HG02642 (cell line): ENCODE measurements at regions not wholly inside any gene's neighbourhood (a gene's known extent, or its start where the extent isn't known, plus 50 kb on each side); places are given as distances from the start of the nearest gene placed in this dataset.
"Not testable (repeated sequence)": the region's sequence is repeated elsewhere in the genome, so short reads cannot be mapped to it uniquely, and the experiment has no call there.

ENCODE experiments used
- ATAC-seq: cut with Tn5 transposase; IDR thresholded peaks from one replicate; pipeline ENCODE4 v1.9.1; 2021; ENCODE audit warnings: mild to moderate bottlenecking; ENCODE audit not compliant: unreplicated experiment, poor library complexity

GRCh38 chr5:166716856-166717492 lies 1574.5 kb upstream of the WWC1 start:
- no peak for ATAC-seq

DNA sequence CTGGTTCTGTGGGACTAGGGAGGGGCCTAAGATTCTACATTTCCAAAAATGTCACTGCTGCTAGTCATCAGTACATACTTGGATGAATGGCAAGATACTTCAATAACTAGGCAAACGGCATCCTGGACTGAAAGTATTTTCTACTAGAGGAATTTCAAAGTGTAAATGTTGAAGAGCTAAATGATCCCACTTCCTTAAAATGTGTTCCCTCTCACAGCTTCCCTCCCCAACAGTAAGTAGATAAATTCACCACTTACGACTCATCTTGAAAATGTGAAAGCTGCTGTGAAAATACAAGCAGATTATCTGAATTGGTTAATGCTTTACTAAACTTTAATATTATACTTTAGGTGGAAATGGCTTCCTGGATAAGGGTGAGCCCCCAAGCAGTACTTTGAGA lies 1571.5 kb upstream of the WWC1 start:
- ATAC-seq: no peak

DNA sequence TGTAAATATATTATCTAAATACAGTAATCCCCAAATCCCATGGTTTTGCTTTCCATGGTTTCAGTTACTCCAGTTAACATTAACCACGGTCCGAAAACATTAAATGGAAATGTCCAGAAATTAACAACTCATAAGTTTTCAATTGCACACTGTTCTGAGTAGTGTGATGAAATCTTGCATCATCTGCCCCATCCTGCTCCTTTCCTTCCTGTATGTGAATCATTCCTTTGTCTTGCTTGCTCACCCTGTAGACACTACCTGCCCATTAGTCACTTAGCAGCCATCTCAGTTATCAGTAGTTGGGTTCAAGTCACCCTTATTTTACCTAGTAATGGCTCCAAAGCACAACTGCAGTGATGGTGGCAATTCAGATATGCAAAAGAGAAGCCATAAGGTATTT lies 1568.5 kb upstream of the WWC1 start:
- no peak for ATAC-seq

- ATAC-seq: no peak
These were observed 1567.2 kb upstream of the WWC1 start for GRCh38 chr5:166724284-166724683.

DNA sequence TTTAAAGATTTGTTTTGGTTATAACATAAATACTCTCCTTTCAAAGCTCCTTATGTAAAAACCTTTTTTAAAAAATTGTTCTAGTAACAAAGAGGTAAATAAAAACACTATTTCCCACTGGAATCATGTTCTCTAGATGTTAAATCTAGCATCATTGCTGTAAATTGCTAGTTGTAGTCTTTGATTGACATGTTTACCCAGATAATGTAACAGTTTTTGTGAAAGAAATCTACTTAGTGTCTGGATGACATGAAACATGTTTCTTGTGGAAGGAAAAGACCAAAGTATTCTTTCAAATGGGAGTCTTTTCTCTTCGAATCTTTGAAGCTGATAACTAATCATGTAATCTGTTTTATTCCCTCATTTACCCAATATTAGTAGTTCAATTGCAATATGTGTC lies 1565.9 kb upstream of the WWC1 start:
- ATAC-seq: no peak

- ATAC-seq: no peak
These were observed 1565.0 kb upstream of the WWC1 start for GRCh38 chr5:166726406-166726805.

- not testable (repeated sequence) for ATAC-seq
These were observed 1548.5 kb upstream of the WWC1 start for GRCh38 chr5:166742951-166743350.

GRCh38 chr5:166746506-166746905 lies 1544.9 kb upstream of the WWC1 start:
- no peak for ATAC-seq

GRCh38 chr5:166750376-166750775 lies 1541.1 kb upstream of the WWC1 start:
- no peak for ATAC-seq

GRCh38 chr5:166758151-166758550 lies 1533.3 kb upstream of the WWC1 start:
- ATAC-seq: no peak

DNA sequence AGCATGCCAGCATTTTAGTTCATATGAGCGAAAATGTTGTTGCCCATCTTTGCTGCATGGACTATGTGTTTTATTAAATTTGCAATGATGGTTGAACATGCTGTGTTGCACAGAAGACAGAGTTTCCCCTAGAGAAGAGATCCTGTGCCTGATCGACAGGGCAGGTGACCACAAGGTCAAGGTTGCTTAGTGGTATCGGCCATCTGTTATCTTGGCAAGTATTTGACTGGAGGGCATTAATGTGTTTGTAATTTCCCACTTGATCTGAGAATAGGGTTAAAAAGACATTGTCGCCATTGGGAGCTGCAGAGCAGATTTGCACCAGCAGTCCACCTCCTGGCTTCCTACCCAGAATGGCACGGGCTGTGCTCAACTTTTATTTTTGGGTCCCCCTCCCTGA lies 1523.6 kb upstream of the WWC1 start:
- no peak for ATAC-seq

- ATAC-seq: no peak
These were observed 1522.9 kb upstream of the WWC1 start for GRCh38 chr5:166768536-166768935.

- ATAC-seq: no peak
These were observed 1518.7 kb upstream of the WWC1 start for GRCh38 chr5:166772770-166773169.

GRCh38 chr5:166781737-166782136 lies 1509.7 kb upstream of the WWC1 start:
- ATAC-seq: no peak

DNA sequence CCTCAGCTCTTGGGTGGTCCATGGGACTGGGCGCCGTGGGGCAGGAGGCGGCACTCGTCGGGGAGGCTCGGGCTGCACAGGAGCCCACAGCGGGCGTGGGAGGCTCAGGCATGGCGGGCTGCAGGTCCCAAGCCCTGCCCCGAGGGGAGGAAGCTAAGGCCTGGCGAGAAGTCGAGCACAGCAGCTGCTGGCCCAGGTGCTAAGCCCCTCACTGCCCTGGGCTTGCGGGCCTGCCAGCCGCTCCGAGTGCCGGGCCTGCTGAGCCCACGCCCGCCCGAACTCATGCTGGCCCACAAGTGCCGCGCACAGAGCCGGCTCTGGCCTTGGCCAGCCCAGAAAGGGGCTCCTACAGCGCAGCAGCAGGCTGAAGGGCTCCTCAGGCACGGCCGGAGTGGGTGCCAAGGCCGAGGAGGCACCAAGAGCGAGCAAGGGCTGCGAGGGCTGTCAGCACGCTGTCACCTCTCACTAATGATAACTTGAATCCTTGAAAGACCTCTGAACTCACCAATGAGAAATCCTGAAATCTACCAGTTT lies 1506.8 kb upstream of the WWC1 start:
- ATAC-seq: no peak

DNA sequence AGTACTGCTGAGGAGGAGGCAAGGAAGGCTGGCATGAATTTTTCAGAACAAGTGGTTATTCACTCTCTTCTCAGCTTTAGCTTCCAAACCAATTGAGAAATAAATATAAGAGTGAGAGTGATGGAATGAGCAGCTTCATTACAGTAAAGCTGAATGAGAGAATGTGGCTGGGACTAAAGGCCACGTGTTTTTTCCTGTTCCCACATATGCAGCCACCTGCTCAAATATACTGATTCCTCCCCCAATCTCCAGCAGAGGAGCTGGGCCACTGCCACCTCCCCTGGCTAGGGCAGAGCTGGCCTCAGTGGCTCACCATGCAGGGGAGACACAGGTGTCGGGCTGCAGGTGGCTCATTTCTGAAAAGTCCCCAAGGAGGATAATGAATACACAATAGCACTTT lies 1505.3 kb upstream of the WWC1 start:
- ATAC-seq: no peak

GRCh38 chr5:166786889-166787288 lies 1504.6 kb upstream of the WWC1 start:
- ATAC-seq: no peak

DNA sequence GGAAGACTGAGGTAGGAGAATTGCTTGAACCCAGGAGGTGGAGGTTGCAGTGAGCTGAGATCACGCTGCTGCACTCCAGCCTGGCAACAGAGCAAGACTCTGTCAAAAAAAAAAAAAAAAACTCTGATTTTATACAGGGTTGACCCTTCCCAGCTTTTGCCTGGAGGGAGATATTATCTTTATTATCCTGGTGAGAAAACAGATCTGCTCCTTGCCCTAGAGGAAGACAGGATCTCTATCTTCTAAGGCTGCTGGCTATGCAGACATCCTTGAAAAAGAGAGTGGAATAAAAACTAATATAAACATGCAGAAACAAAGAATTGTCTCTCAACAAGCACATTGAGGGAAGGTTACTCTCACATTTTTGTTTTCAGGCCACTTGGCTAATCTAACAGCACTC lies 1503.4 kb upstream of the WWC1 start:
- ATAC-seq: no peak

DNA sequence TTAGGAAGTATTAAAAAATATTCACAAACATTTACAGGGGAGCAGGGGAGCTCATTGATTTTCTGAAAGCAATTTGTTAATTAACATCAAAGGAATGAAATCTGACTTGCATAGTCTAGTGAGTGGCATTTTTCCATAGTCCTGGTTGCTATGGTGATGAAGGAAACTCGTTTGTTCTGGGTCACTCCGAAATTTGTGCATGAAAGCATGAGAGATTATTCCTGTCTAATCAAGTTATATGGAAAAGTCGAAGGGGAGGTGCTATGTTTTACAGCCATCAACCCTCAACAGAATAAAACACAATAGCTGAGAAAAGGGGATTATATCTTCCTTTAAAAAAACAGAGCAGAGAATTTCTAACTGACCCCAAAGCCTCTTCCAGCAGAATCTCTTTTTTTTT lies 1495.7 kb upstream of the WWC1 start:
- ATAC-seq: no peak

DNA sequence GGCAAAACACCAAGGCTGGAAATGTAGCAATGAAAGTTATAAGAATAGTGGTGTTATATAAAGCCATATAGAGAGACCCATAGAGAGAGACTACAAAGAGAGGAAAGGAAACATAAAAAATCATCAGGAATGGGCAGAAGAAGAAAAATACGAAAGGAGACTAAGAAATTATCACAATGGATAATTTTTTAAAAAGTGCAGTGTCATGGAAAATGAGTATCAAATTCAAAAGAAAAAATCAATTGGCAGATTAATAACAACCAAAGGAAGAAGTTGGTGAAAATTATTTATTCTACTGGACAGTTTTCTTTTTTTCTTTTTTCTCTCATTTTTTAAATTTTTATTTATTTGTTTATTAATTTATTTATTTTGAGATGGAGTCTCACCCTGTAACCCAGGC lies 1488.4 kb upstream of the WWC1 start:
- no peak for ATAC-seq

GRCh38 chr5:166804223-166804622 lies 1487.2 kb upstream of the WWC1 start:
- not testable (repeated sequence) for ATAC-seq

DNA sequence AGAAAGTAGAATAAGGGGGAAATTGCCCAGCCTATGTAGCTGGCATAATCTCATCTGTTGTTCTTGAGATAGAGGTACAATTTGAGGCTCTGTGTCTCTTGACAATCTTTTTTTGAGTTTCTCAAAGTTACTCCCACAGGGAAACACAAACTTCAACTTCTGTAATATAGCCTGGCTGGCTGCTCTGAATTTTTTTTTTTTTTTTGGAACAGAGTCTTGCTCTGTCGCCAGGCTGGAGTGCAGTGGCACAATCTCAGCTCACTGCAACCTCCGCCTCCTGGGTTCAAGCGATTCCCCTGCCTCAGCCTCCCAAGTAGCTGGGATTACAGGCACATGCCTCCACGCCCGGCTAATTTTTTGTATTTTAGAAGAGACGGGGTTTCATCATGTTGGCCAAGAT lies 1486.8 kb upstream of the WWC1 start:
- ATAC-seq: not testable (repeated sequence)
